ENCODE measurements at regions not wholly inside any gene's neighbourhood (a gene's known extent, or its start where the extent isn't known, plus 50 kb on each side); places are given as distances from the start of the nearest gene placed in this dataset.

- TF ChIP-seq CTCF (IDR thresholded peaks at IDR 0.05) (no peak), POLR2AphosphoS5 (IDR thresholded peaks at IDR 0.05) (no peak), POLR2A (IDR thresholded peaks at IDR 0.05) (no peak)
Observed at GRCh38 chr16:65779201-65779600, 587.3 kb upstream of the CDH5 start.
